Adrenal gland (tissue), 9 donors: ENCODE measurements at regions not wholly inside any gene's neighbourhood (a gene's known extent, or its start where the extent isn't known, plus 50 kb on each side); places are given as distances from the start of the nearest gene placed in this dataset.

Experiments used
- DNase-seq, 7 donors: peaks; one replicate each; pipeline ENCODE4 v3.0.0-alpha.2; 2019 to 2020
- H3K27ac ChIP-seq, 5 donors: fragments of 200-600 bp; sonication (generic) in 4 of 5; 1 replicate in 3 of 5; 2 replicates in 2 of 5; pipeline versions ENCODE4 v1.5.1 to v1.8.0; 2016 to 2020; ENCODE audit warnings: mild to moderate bottlenecking in 1 of 5
- H3K27me3 ChIP-seq: fragments of 200-600 bp; 2 replicates; pipeline ENCODE4 v1.8.0; 2021
- H3K36me3 ChIP-seq, 2 donors: fragments of 200-600 bp; replicated peaks in 1 of 2; 1 replicate in 1 of 2; 2 replicates in 1 of 2; pipeline versions ENCODE4 v1.5.1 to v1.8.0; 2018 to 2022
- H3K4me1 ChIP-seq, 2 donors: fragments of 200-600 bp; replicated peaks in 1 of 2; 1 replicate in 1 of 2; 2 replicates in 1 of 2; pipeline versions ENCODE4 v1.5.1 to v1.8.0; 2018 to 2021
- H3K4me3 ChIP-seq, 4 donors: fragments of 200-600 bp; sonication (generic) in 3 of 4; one replicate each; pipeline ENCODE4 v1.5.1; 2016 to 2018
- H3K9me3 ChIP-seq, 3 donors: fragments of 200-600 bp; sonication (generic) in 1 of 3; replicated peaks in 1 of 3; 1 replicate in 2 of 3; 2 replicates in 1 of 3; pipeline versions ENCODE4 v1.5.1 to v1.8.0; 2016 to 2021
- POLR2A ChIP-seq, 2 donors: fragments of 450-650 bp; IDR thresholded peaks; one replicate each; pipeline ENCODE4 v1.6.1; 2017; ENCODE audit warnings: antibody characterized with exemption in 2 of 2, mild to moderate bottlenecking in 2 of 2, moderate library complexity in 1 of 2
- WGBS, 4 donors: extraction: QIAGEN DNeasy Blood & Tissue Kit in 2 of 4; methylation state at CpG; one replicate each; pipeline versions ENCODE4 v1.1.5 to v1.1.7; 2013 to 2017; 5-methylcytosine and 5-hydroxymethylcytosine counted together
- intact Hi-C, 2 donors: fragments of 100-400 bp; cut with DNase I; formaldehyde crosslinking; loops; one replicate each; pipeline versions ENCODE4 v1.14.1 to v1.15.0; 2022 to 2023
- TF ChIP-seq, protein P1 (sequence below), 6 experiments: fragments of 450-650 bp in 4 of 6; fragments of 200-600 bp in 2 of 6; sonication (generic) in 1 of 6; IDR thresholded peaks; 1 replicate in 5 of 6; 2 replicates in 1 of 6; pipeline versions ENCODE4 v1.5.1 to v1.8.0; 2016 to 2021; ENCODE audit warnings: antibody characterized with exemption in 6 of 6, mild to moderate bottlenecking in 2 of 6, moderate library complexity in 1 of 6
- donor health status: healthy with polysubstance abuse.
- donor health status: Bipolar disorder and iron deficiency.
- donor health status: DM: yes; HTN: yes; CAD: no.
- donor health status: DM: no; HTN: no; CAD: no.
- donor health status: DM: no; HTN: no; CAD: no.

- Histone ChIP-seq H3K9me3 (no peaks in the 10 kb centered on the region), H3K27ac (no peak overlapping the region), H3K27me3 (no peaks in the 10 kb centered on the region), H3K4me3 (no peak overlapping the region), H3K36me3 (no peaks in the 10 kb centered on the region), H3K4me1 (peaks cover 0 to 6% of the 10 kb centered on the region in 2 donors)
- TF ChIP-seq, protein P1, sequence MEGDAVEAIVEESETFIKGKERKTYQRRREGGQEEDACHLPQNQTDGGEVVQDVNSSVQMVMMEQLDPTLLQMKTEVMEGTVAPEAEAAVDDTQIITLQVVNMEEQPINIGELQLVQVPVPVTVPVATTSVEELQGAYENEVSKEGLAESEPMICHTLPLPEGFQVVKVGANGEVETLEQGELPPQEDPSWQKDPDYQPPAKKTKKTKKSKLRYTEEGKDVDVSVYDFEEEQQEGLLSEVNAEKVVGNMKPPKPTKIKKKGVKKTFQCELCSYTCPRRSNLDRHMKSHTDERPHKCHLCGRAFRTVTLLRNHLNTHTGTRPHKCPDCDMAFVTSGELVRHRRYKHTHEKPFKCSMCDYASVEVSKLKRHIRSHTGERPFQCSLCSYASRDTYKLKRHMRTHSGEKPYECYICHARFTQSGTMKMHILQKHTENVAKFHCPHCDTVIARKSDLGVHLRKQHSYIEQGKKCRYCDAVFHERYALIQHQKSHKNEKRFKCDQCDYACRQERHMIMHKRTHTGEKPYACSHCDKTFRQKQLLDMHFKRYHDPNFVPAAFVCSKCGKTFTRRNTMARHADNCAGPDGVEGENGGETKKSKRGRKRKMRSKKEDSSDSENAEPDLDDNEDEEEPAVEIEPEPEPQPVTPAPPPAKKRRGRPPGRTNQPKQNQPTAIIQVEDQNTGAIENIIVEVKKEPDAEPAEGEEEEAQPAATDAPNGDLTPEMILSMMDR (IDR thresholded peaks at IDR 0.05): no peak
- no peak for TF ChIP-seq POLR2A (IDR thresholded peaks at IDR 0.05)
- intact Hi-C loops: loop anchor here (10.0 kb wide), 2 partner anchors 134 to 144 kb away; partner anchors contain the start of gene NPR3 (in 1 of the 2)
- no peak for DNase-seq
- WGBS, 4 donors: 76 to 79% (median 77%) methylated on average over 3 of the region's 3 CpGs
Measured at GRCh38 chr5:32848681-32849080, 137.6 kb downstream of the NPR3 start.

DNA sequence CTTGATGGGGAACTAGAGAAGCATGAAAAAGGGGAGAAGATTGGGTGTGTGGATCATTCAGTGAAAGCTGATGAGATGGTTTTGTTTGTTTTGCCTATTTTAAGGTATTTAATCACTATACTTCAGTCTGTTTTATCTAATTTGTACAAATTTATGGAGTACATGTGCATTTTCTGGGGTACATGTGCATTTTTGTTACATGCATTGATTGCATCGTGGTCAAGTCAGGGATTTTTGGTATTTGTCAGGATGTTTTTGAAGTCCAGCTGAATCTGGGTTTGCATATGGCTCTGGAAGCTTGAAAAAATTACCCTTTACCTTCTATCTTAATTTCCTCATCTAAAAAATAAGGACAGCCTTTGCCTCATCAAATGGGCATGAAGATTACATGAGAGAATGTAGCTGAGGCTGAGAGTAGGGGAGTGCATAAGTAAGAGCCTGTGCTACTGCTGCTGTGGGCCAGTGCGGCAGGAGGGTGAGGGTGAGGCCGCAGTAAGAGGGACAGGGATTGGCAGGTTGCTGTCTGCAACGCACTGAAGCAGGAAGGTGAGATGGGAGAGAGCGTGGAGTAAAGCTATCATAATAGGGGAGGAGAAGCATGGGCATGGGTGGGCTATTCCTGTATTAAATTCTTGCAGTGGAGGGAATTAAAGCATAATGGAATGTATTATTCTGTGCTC is 139.8 kb downstream of the NPR3 start:
- Histone ChIP-seq H3K27me3 (no peaks in the 10 kb centered on the region), H3K9me3 (no peaks in the 10 kb centered on the region), H3K36me3 (no peaks in the 10 kb centered on the region), H3K27ac (no peak overlapping the region), H3K4me1 (peaks cover 0 to 6% of the 10 kb centered on the region in 2 donors), H3K4me3 (no peak overlapping the region)
- intact Hi-C loops: loop anchor here in 1 of 2 donors (5.0 kb wide), 1 partner anchor 451 kb away; no protein-coding TSS in a partner anchor
- no peak for DNase-seq
- WGBS, 4 donors: 92 to 95% (median 92%) methylated on average over 5 of the region's 5 CpGs
- no peak for TF ChIP-seq POLR2A (IDR thresholded peaks at IDR 0.05)
- TF ChIP-seq, protein P1 (IDR thresholded peaks at IDR 0.05): no peak

DNA sequence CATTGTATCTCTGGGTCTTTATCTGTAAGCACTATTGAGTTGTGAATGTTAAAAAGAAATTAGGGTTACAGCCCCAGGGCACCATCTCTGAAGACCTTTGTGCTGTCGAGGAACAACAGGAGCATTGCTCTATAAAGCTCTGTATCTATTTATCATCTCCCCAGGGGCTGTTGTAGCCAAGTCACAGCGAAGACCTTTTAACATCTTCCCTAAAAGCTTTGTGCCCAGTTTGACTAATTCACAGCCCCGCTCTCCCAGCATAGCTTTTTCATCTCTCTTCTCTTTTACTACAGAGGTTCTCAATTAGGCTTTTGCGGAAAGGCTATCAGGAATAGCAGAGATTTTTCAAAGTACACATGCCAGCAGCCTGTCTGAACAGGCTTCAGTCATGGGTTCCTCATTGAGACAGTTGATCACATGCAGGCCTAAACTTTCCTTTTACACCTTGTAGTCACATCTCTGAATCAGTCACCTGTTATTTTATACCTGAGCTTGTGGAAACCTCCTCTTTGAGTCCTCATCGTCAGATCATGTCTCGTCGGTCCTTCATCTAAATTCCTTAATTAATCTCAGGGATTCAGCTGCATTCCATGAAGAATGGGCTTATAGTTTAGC is 140.5 kb downstream of the NPR3 start:
- Histone ChIP-seq H3K27ac (no peak overlapping the region), H3K36me3 (no peaks in the 10 kb centered on the region), H3K9me3 (no peaks in the 10 kb centered on the region), H3K4me1 (peaks cover 0 to 6% of the 10 kb centered on the region in 2 donors), H3K27me3 (no peaks in the 10 kb centered on the region), H3K4me3 (no peak overlapping the region)
- intact Hi-C loops: loop anchor here in 1 of 2 donors (5.0 kb wide), 1 partner anchor 451 kb away; no protein-coding TSS in a partner anchor
- no peak for DNase-seq
- 91 to 96% (median 92%) methylated on average over 7 of the region's 7 CpGs for WGBS, 4 donors
- TF ChIP-seq POLR2A (IDR thresholded peaks at IDR 0.05): no peak
- TF ChIP-seq, protein P1 (IDR thresholded peaks at IDR 0.05): no peak

GRCh38 chr5:32852535-32852934 is 141.4 kb downstream of the NPR3 start:
- intact Hi-C loops: loop anchor here in 1 of 2 donors (5.0 kb wide), 1 partner anchor 450 kb away; no protein-coding TSS in a partner anchor
- 21 to 28% (median 23%) methylated on average over 8 of the region's 8 CpGs for WGBS, 4 donors
- H3K36me3 ChIP-seq: no peaks in the 10 kb centered on the region
- no peaks in the 10 kb centered on the region for H3K27me3 ChIP-seq
- TF ChIP-seq, protein P1 (IDR thresholded peaks at IDR 0.05): peak; percentile 47 to 68 (median 54)
- no peak for TF ChIP-seq POLR2A (IDR thresholded peaks at IDR 0.05)
- DNase-seq: peak; percentile 30 to 54 (median 43)
- H3K27ac ChIP-seq: no peak overlapping the region
- no peaks in the 10 kb centered on the region for H3K9me3 ChIP-seq
- H3K4me3 ChIP-seq: no peak overlapping the region
- peaks cover 0 to 6% of the 10 kb centered on the region in 2 donors for H3K4me1 ChIP-seq
